Activated naive CD8-positive, alpha-beta T cell treated with anti-CD3 and anti-CD28 coated beads for 36 hours (primary cell): ENCODE measurements at regions not wholly inside any gene's neighbourhood (a gene's known extent, or its start where the extent isn't known, plus 50 kb on each side); places are given as distances from the start of the nearest gene placed in this dataset.

Experiments
- DNase-seq: peaks from one replicate; pipeline ENCODE4 v3.0.0; 2021
- H3K27ac Mint-ChIP-seq: one replicate; pipeline ENCODE4 v1.8.0; 2022; ENCODE audit warnings: mild to moderate bottlenecking, moderate library complexity, mixed read lengths
- H3K27me3 Mint-ChIP-seq: one replicate; pipeline ENCODE4 v1.8.0; 2022; ENCODE audit warnings: mild to moderate bottlenecking, mixed read lengths
- H3K36me3 Mint-ChIP-seq: one replicate; pipeline ENCODE4 v1.8.0; 2021; ENCODE audit warnings: mild to moderate bottlenecking, mixed read lengths
- H3K4me1 Mint-ChIP-seq: one replicate; pipeline ENCODE4 v1.8.0; 2021; ENCODE audit warnings: mixed read lengths
- H3K4me3 Mint-ChIP-seq: one replicate; pipeline ENCODE4 v1.8.0; 2022; ENCODE audit warnings: mild to moderate bottlenecking, moderate library complexity, mixed read lengths
- H3K9me3 Mint-ChIP-seq: one replicate; pipeline ENCODE4 v1.8.0; 2022; ENCODE audit warnings: mixed read lengths

DNA sequence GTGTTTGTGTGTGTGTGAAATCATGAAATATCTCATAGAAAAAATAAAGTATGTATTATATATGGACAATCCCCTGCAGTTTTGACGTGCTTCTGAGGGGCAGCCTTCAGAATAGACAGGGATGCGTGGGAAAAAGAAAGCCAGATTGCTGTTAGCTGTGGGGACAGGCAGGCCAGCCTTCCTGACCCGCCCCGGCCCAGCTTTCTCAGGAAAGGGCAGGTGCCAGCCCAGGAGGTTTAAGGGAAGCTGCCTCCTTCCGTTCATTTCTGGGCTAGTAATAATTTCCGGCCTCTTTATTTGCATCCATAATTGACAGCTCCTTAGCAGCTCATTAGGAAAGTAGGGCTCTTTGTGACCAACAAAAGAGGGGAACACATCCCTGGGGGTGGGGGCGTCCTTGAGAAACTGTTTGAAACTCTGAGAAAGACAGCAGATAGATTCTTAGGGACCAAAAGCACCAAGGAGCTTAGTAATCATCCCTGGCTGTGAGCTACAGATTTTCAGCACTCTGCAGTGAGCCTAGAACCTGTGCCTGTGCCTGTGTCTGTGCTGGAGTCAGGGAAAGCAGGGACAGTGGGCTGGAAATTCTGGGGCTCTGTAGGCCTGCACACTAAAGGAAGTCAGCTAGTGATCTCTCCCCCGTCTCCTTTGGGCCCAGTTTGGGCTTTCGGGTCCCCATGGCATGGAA lies 632.9 kb upstream of the CADM1 start:
- no peak overlapping the region for H3K4me3 Mint-ChIP-seq
- H3K36me3 Mint-ChIP-seq: no peaks in the 10 kb centered on the region
- no peaks in the 10 kb centered on the region for H3K4me1 Mint-ChIP-seq
- peaks cover 11% of the 10 kb centered on the region for H3K27me3 Mint-ChIP-seq
- H3K27ac Mint-ChIP-seq: no peak overlapping the region
- H3K9me3 Mint-ChIP-seq: no peaks in the 10 kb centered on the region
- DNase-seq: no peak

DNA sequence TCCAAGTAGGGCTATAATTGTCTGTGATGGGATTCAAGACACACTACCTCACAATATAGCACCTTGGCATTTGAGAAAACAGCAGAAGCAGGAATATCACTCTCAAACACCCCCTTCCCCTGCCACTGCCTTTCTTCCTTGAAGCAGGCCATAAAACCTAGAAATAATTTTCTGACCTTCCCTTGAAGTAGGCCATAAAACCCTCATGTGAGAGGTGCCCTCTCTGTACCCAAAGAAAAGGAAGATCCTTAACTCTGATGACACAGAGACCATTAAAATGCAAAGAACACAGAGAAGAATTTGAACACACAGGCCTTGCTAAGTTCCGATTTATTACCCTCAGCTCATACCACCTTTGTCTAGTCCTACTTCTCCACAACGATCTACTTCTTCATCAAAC lies 631.7 kb upstream of the CADM1 start:
- no peak for DNase-seq
- no peaks in the 10 kb centered on the region for H3K4me1 Mint-ChIP-seq
- no peak overlapping the region for H3K4me3 Mint-ChIP-seq
- no peaks in the 10 kb centered on the region for H3K9me3 Mint-ChIP-seq
- no peak overlapping the region for H3K27ac Mint-ChIP-seq
- peaks cover 11% of the 10 kb centered on the region for H3K27me3 Mint-ChIP-seq
- H3K36me3 Mint-ChIP-seq: no peaks in the 10 kb centered on the region

DNA sequence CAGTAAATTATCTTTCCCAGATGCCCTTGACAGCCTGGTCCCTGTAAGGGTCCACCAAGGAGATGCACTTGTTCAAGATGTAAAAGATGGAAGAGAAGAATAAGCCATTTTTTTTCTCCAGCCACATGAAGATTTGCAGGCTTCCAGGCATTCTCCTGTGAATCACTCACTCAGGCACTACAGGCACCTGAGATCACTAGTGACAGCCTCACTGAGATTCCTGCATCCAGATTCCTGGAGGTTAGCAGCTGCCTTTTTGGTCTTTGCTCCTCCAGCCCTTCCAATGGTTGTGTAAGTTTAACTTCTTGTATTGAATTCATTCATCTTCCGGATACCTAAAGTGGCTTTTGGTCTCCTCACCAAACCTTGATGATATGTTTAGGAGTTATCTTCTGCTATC lies 630.2 kb upstream of the CADM1 start:
- Mint-ChIP-seq H3K4me3 (no peak overlapping the region), H3K4me1 (no peaks in the 10 kb centered on the region), H3K27ac (no peak overlapping the region), H3K9me3 (no peaks in the 10 kb centered on the region), H3K27me3 (peaks cover 8% of the 10 kb centered on the region), H3K36me3 (no peaks in the 10 kb centered on the region)
- DNase-seq: no peak

DNA sequence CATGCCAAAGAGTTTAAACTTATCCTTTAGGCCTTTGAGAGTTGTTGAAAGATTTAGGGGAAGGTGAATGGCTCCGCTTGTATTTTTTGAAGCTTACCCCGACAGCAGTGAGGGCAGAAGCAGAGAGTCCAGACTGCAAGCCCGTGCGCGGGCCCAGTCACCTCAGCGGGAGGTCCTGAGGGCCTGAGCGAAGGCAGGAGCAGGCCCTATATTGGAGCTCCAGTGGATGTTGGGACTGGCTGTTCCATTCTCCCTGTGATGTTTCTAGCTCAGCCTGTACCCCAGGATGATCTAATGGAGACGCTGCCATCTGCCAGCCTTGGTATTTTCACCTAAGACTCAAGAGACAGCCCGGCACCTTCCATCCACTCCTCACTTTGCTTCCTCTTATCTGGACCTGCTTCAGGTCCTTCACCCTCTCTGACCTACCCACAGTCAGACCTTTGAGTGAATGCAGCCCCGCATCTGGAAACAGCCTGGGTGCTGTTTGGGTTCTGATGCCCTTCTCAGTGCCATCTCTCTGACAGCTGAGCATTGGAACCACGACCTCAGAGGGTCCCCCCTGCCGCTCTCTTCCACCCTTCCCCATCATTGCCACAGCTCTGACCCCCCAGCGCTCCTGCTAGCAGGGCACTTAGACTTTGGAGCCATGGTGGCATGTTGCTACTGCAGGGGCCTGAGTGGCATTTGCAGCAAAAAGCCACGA lies 628.2 kb upstream of the CADM1 start:
- Mint-ChIP-seq H3K27ac (no peak overlapping the region), H3K27me3 (peaks cover 1% of the 10 kb centered on the region), H3K4me3 (no peak overlapping the region), H3K9me3 (no peaks in the 10 kb centered on the region), H3K4me1 (no peaks in the 10 kb centered on the region), H3K36me3 (no peaks in the 10 kb centered on the region)
- no peak for DNase-seq

DNA sequence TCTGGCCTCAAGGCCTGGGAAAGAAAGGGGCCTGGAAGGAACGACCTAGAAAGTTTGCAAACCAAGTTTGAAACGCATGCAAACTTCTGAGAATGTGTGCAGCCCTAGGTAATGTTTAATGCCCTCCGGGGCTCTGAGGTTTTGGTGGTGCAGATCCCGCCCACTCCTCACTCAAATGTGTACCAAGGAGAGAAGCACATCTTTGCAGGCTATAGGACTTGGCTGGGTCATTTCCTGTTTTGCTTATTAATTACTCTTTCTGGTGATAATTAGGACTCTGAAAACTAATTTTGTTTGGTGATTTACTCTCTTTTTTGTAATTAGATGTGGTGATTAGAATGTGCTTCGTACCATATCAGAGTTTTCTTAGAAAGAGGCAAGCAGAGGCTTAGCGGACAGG lies 625.9 kb upstream of the CADM1 start:
- H3K27ac Mint-ChIP-seq: no peak overlapping the region
- no peaks in the 10 kb centered on the region for H3K36me3 Mint-ChIP-seq
- H3K4me3 Mint-ChIP-seq: no peak overlapping the region
- no peaks in the 10 kb centered on the region for H3K27me3 Mint-ChIP-seq
- H3K4me1 Mint-ChIP-seq: no peaks in the 10 kb centered on the region
- no peaks in the 10 kb centered on the region for H3K9me3 Mint-ChIP-seq
- DNase-seq: no peak

DNA sequence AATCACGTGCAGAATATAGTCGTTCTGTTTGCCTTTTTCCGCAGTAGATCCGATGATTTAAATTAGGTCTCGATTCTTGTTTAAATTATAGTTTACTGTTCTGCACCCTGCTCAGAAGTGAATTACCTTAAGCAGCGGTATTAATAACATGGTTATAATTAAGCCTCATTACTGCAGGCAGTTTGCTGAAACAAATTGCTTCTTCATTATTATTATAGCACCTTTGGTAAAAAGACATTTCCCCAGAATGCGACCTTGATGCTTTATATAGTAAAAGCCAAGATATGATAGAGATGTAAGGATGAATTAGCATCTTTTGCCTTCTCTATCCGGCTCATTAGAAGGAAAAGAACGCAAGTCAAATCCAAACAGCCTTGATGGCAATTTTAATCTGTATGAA lies 625.2 kb upstream of the CADM1 start:
- no peak overlapping the region for H3K4me3 Mint-ChIP-seq
- H3K9me3 Mint-ChIP-seq: no peaks in the 10 kb centered on the region
- DNase-seq: no peak
- H3K36me3 Mint-ChIP-seq: no peaks in the 10 kb centered on the region
- H3K27me3 Mint-ChIP-seq: no peaks in the 10 kb centered on the region
- no peak overlapping the region for H3K27ac Mint-ChIP-seq
- no peaks in the 10 kb centered on the region for H3K4me1 Mint-ChIP-seq

DNA sequence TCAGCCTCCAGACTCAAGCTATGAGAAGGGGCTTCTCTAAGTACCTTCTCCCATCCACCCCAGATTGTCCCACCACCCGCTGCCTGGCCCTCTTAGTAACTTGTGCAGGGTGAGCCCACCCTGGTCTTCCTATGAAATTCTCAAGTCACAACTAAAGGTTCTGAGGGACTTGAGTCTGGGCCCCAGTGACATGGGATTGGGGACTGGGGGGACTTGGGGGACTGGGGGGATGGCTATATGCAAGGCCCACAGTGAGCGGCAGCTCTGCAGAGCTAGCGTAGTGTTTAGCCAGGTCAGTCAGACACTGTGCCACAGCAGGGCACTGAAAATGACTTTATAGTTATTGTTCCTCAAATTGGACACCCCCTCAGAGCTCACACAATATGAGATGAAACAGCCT lies 622.3 kb upstream of the CADM1 start:
- DNase-seq: no peak
- no peak overlapping the region for H3K27ac Mint-ChIP-seq
- H3K4me1 Mint-ChIP-seq: no peaks in the 10 kb centered on the region
- no peak overlapping the region for H3K4me3 Mint-ChIP-seq
- no peaks in the 10 kb centered on the region for H3K36me3 Mint-ChIP-seq
- no peaks in the 10 kb centered on the region for H3K9me3 Mint-ChIP-seq
- H3K27me3 Mint-ChIP-seq: no peaks in the 10 kb centered on the region

DNA sequence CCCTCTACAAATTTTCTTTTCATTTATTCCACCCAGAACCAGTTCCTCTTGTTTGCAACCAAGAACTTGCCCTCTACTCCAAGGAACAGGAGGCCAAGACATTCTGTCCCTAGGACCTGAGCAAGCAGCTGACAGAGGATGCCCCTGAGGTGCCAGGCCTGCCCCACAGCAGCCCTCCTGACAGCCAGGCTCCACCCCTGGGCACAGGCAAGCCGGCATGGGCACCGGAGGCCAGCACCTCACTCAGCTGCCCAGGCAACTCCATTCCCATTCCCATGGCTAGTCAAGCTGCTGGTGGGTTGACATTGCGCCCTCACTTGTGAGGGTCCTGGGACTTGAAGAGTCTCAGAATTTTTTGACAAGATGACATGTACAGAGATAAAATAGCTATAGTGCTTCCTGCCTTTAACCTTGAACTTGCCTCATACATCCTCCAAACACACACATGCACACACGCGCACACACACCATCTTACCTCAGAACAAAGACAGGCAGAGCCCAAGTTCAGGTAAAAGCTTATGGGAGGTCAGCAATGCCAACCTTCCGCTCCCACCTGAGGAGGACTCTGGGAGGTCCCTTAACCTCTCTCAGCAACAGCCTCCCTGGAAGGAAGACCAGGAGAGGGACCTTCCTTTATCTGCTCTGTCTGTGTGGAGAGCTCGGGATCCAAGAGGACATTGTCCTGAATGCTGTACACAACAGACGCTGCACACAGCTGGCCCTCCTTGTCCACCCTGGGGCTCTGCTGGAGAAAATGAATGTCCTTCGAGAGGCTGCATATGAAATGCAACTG lies 620.9 kb upstream of the CADM1 start:
- Mint-ChIP-seq H3K27me3 (no peaks in the 10 kb centered on the region), H3K4me1 (no peaks in the 10 kb centered on the region), H3K27ac (no peak overlapping the region), H3K4me3 (no peak overlapping the region), H3K9me3 (no peaks in the 10 kb centered on the region), H3K36me3 (no peaks in the 10 kb centered on the region)
- DNase-seq: no peak

DNA sequence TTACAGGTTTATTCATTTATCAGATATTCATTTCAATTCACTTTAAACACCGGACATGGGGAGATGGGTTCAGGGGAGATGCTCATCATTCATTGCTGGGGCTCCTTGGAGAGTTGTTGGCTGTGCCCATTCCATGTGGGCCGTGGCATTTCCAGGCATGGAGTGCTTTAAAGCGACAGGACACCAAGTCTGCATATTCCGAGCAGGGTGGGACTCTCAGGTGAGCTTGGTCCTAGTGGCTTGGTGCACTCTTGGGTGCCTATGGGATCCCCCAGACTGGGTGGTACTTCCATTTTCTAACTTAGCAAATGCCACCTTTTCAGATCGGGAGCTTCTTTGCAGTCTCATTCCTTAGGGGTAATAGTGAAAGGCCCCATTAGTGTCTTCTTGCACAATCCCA lies 619.5 kb upstream of the CADM1 start:
- no peaks in the 10 kb centered on the region for H3K27me3 Mint-ChIP-seq
- H3K36me3 Mint-ChIP-seq: no peaks in the 10 kb centered on the region
- no peak overlapping the region for H3K27ac Mint-ChIP-seq
- DNase-seq: no peak
- H3K9me3 Mint-ChIP-seq: no peaks in the 10 kb centered on the region
- no peaks in the 10 kb centered on the region for H3K4me1 Mint-ChIP-seq
- H3K4me3 Mint-ChIP-seq: no peak overlapping the region

DNA sequence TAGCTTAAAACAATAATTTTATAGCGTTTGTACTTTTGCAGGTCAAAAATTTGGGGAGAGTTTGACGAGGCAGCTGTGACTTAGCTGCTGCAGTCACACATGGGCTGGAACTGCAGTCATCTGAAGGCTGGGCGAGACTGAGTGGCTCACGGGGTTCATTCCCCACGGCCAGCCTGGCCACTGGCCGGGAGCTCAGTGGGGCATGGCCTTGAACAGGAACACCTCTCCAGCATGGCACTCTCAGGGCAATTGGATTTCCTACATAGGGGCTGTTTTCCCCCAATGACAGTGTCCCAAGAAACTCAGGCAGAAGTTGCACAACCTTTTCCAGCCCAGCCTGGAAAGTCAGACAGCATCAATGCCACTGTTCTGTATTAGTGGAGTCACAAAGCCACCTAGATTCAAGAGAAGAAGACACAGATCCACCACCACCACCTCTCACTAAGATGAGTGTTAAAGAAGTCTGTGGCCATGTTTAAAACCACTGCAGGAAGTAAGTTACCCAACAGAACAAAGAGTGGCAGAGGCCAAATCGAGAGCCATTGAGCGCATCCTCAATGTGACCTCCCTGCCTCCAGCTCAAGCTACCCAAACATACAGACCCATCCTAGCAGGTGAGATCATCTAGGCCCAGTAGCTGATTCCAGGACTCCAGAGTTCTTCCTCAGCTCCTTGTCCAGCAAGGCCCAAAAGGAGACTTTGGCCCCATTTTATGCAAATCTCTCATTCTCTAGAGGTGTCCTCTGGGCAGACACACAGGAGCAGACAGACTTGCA lies 618.7 kb upstream of the CADM1 start:
- no peak overlapping the region for H3K27ac Mint-ChIP-seq
- no peaks in the 10 kb centered on the region for H3K36me3 Mint-ChIP-seq
- no peaks in the 10 kb centered on the region for H3K9me3 Mint-ChIP-seq
- no peak overlapping the region for H3K4me3 Mint-ChIP-seq
- no peaks in the 10 kb centered on the region for H3K4me1 Mint-ChIP-seq
- no peak for DNase-seq
- H3K27me3 Mint-ChIP-seq: no peaks in the 10 kb centered on the region

DNA sequence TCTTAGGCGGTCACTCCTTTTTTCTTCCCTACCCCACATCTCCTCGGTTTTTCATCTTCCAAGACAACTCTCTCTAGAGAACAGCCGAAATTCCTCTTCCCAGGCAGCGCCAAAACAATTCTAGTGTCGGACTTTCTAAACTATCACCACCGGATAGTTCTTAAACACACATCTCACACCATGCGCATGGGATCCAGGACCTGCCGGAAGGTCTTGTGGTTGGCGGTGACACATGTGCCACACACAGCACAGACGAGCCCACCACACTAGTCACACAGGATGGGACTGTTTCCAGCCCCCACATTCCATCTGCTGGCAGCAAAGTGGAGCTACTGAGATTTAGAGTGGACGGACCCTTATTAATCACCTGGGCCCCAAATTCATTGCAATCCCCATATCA lies 614.9 kb upstream of the CADM1 start:
- Mint-ChIP-seq H3K4me1 (no peaks in the 10 kb centered on the region), H3K27ac (no peak overlapping the region), H3K9me3 (no peaks in the 10 kb centered on the region), H3K27me3 (no peaks in the 10 kb centered on the region), H3K4me3 (no peak overlapping the region), H3K36me3 (no peaks in the 10 kb centered on the region)
- DNase-seq: no peak

DNA sequence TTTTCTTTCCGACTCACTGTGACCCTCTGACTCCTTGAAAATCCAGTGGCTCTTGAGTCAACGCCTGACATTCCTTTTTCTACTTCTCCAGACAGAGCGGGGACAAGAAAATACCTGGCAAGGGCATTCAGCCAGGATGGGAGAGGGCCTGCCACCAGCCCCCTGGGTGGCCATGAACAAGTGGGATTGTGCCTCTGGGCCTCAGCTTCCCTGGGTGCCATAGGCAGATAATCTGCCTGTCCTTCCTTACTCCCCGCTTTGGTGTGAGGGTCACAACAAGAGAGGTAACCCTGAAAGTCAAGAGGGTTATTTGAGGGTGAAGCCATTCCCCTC lies 613.9 kb upstream of the CADM1 start:
- no peak for DNase-seq
- no peak overlapping the region for H3K27ac Mint-ChIP-seq
- H3K9me3 Mint-ChIP-seq: no peaks in the 10 kb centered on the region
- no peaks in the 10 kb centered on the region for H3K36me3 Mint-ChIP-seq
- H3K27me3 Mint-ChIP-seq: no peaks in the 10 kb centered on the region
- H3K4me3 Mint-ChIP-seq: no peak overlapping the region
- H3K4me1 Mint-ChIP-seq: no peaks in the 10 kb centered on the region

DNA sequence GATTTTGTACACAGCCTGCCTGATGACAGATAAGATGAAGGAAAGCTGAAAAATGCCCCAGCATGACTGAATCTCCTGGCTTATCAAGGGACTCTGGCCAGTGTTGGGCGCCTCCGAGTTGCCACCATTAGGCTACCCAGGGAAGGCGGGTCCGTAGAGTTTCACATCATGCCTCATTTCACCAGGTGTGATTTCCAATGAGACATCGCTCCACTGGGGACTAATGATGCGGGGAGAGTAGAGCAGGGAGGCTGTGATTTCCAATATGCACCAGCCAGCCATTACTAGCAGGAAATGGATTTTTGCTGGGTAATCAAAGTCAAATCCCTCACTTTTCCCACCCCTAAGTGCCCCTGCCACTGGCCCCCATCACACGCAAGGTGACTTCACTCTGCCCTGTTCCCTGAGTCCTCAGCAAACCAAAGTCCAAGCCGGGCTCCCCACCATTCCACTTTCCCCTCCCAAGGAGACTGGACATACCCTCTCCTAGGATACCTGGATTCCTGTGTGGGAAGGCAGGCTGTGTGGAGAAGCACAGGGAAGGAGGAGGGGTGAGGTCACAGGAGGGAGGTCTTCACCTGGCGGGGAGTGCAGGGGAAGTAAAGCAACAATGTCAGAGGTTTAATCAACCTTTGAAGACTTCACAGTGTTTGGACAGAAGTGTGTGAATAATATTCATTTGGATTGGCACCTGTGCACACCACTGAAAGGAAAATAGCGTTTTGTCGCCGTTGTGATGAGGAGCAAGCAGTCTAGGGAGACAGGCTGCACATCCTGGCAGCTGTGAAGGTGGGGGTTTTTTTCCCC lies 613.3 kb upstream of the CADM1 start:
- no peak for DNase-seq
- H3K27me3 Mint-ChIP-seq: no peaks in the 10 kb centered on the region
- no peak overlapping the region for H3K4me3 Mint-ChIP-seq
- no peaks in the 10 kb centered on the region for H3K36me3 Mint-ChIP-seq
- H3K4me1 Mint-ChIP-seq: no peaks in the 10 kb centered on the region
- no peaks in the 10 kb centered on the region for H3K9me3 Mint-ChIP-seq
- H3K27ac Mint-ChIP-seq: no peak overlapping the region

DNA sequence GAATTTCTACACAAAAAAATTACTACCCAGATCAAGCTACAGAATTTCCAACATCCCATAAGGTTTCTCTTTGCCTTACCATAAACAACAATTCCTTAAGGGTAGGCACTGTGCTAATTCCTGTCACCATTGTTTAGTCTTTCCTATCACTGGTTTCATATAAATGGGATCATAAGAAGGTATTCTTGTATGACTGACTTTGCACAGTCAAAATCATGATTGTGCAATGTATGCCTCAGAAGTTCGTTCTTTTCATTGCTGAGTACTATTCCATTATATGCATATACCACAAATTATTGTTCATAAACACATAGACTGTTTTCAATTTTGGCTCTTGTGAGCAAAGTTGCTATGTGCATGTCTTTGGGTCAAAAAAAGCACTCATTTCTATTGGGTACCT lies 611.6 kb upstream of the CADM1 start:
- no peaks in the 10 kb centered on the region for H3K27me3 Mint-ChIP-seq
- H3K4me3 Mint-ChIP-seq: no peak overlapping the region
- no peaks in the 10 kb centered on the region for H3K4me1 Mint-ChIP-seq
- DNase-seq: no peak
- H3K9me3 Mint-ChIP-seq: no peaks in the 10 kb centered on the region
- no peaks in the 10 kb centered on the region for H3K36me3 Mint-ChIP-seq
- no peak overlapping the region for H3K27ac Mint-ChIP-seq
